ELR (cell line): ENCODE measurements at regions not wholly inside any gene's neighbourhood (a gene's known extent, or its start where the extent isn't known, plus 50 kb on each side); places are given as distances from the start of the nearest gene placed in this dataset.

Experiments
- DNase-seq: peaks from one replicate; pipeline ENCODE4 v3.0.0-alpha.2; 2015; ENCODE audit warnings: low read depth

GRCh38 chr3:10583798-10584708 lies 78.7 kb upstream of the ATP2B2 start:
- no peak for DNase-seq

- no peak for DNase-seq
Observed at GRCh38 chr3:10585945-10586344, 80.6 kb upstream of the ATP2B2 start.

- DNase-seq: peak; percentile 70
Observed at GRCh38 chr3:10594915-10595314, 89.5 kb upstream of the ATP2B2 start.

- DNase-seq: no peak
Observed at GRCh38 chr3:10596746-10597448, 91.5 kb upstream of the ATP2B2 start.

GRCh38 chr3:10597733-10598132 lies 92.3 kb upstream of the ATP2B2 start:
- no peak for DNase-seq

- no peak for DNase-seq
Observed at GRCh38 chr3:10599017-10599416, 93.6 kb upstream of the ATP2B2 start.

GRCh38 chr3:10599444-10599843 lies 94.1 kb upstream of the ATP2B2 start:
- DNase-seq: no peak

- DNase-seq: no peak
Observed at GRCh38 chr3:10600296-10600714, 94.9 kb upstream of the ATP2B2 start.

GRCh38 chr3:10600726-10601125 lies 95.3 kb upstream of the ATP2B2 start:
- no peak for DNase-seq

GRCh38 chr3:10601151-10601856 lies 95.9 kb upstream of the ATP2B2 start:
- DNase-seq: no peak

- DNase-seq: no peak
Observed at GRCh38 chr3:10601857-10602230, 96.5 kb upstream of the ATP2B2 start.

GRCh38 chr3:10602271-10602670 lies 96.9 kb upstream of the ATP2B2 start:
- DNase-seq: no peak

GRCh38 chr3:10602769-10603768 lies 97.7 kb upstream of the ATP2B2 start:
- DNase-seq: no peak

- no peak for DNase-seq
Observed at GRCh38 chr3:10609134-10609533, 103.7 kb upstream of the ATP2B2 start.

- no peak for DNase-seq
Observed at GRCh38 chr3:10614168-10614567, 108.8 kb upstream of the ATP2B2 start.

GRCh38 chr3:10615715-10616114 lies 110.3 kb upstream of the ATP2B2 start:
- DNase-seq: no peak

GRCh38 chr3:10616321-10616720 lies 110.9 kb upstream of the ATP2B2 start:
- DNase-seq: no peak

- no peak for DNase-seq
Observed at GRCh38 chr3:10619989-10620832, 114.8 kb upstream of the ATP2B2 start.

GRCh38 chr3:10620833-10621082 lies 115.4 kb upstream of the ATP2B2 start:
- DNase-seq: no peak

- no peak for DNase-seq
Observed at GRCh38 chr3:10623578-10624275, 118.3 kb upstream of the ATP2B2 start.
